ENCODE measurements at regions not wholly inside any gene's neighbourhood (a gene's known extent, or its start where the extent isn't known, plus 50 kb on each side); places are given as distances from the start of the nearest gene placed in this dataset.
"Not testable (repeated sequence)": the region's sequence is repeated elsewhere in the genome, so short reads cannot be mapped to it uniquely, and the experiment has no call there.

GRCh38 chr3:177351206-177351605, 153.9 kb upstream of the TBL1XR1 start:
- peaks cover 31% of the 10 kb centered on the region for H3K4me1 ChIP-seq
- TF ChIP-seq, protein P1, sequence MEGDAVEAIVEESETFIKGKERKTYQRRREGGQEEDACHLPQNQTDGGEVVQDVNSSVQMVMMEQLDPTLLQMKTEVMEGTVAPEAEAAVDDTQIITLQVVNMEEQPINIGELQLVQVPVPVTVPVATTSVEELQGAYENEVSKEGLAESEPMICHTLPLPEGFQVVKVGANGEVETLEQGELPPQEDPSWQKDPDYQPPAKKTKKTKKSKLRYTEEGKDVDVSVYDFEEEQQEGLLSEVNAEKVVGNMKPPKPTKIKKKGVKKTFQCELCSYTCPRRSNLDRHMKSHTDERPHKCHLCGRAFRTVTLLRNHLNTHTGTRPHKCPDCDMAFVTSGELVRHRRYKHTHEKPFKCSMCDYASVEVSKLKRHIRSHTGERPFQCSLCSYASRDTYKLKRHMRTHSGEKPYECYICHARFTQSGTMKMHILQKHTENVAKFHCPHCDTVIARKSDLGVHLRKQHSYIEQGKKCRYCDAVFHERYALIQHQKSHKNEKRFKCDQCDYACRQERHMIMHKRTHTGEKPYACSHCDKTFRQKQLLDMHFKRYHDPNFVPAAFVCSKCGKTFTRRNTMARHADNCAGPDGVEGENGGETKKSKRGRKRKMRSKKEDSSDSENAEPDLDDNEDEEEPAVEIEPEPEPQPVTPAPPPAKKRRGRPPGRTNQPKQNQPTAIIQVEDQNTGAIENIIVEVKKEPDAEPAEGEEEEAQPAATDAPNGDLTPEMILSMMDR (IDR thresholded peaks at IDR 0.05): no peak
- no peaks in the 10 kb centered on the region for H3K36me3 ChIP-seq (ENCODE audit: insufficient read depth in 1 of 2, low read depth in 1 of 2)
- DNase-seq (no peak), ATAC-seq (no peak)
- H3K4me3 ChIP-seq: no peak overlapping the region
- H3K9me3 ChIP-seq: no peaks in the 10 kb centered on the region
- H3K27me3 ChIP-seq (ENCODE audit: insufficient read depth in 3 of 3, low read length in 2 of 3): no peaks in the 10 kb centered on the region
- peak overlapping the region; percentile 81 for H3K27ac ChIP-seq
- 94 to 97% (median 96%) methylated on average over 1 of the region's 1 CpG for WGBS, 3 donors
- intact Hi-C loops (cut with DNase I): no loop called here

DNA sequence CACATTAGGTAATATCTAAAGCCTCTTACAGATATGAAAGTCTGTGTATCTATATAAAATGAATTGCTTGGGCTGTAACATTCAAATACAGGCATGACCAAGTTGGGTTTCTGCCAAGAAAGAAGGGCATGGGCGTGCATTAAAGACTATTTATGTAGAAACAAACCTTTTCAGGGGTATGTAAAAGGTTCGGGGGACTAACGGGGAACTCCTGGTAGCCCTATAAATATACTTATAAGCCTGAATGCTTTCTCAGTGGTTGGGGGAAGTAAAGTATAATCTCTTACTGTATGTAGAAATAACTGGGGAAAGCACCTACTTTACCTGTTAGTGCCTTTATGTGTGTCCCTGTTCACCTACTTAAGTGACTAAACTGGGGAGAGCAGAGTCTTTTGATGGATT, 154.5 kb upstream of the TBL1XR1 start:
- H3K36me3 ChIP-seq (ENCODE audit: insufficient read depth in 1 of 2, low read depth in 1 of 2): no peaks in the 10 kb centered on the region
- WGBS, 3 donors: 85 to 92% (median 90%) methylated on average over 3 of the region's 3 CpGs
- H3K4me3 ChIP-seq: no peak overlapping the region
- DNase-seq (no peak), ATAC-seq (no peak)
- H3K27me3 ChIP-seq (ENCODE audit: insufficient read depth in 3 of 3, low read length in 2 of 3): no peaks in the 10 kb centered on the region
- peak overlapping the region; percentile 81 for H3K27ac ChIP-seq
- TF ChIP-seq, protein P1 (IDR thresholded peaks at IDR 0.05): no peak
- H3K9me3 ChIP-seq: no peaks in the 10 kb centered on the region
- peaks cover 32% of the 10 kb centered on the region for H3K4me1 ChIP-seq
- intact Hi-C loops (cut with DNase I): no loop called here

DNA sequence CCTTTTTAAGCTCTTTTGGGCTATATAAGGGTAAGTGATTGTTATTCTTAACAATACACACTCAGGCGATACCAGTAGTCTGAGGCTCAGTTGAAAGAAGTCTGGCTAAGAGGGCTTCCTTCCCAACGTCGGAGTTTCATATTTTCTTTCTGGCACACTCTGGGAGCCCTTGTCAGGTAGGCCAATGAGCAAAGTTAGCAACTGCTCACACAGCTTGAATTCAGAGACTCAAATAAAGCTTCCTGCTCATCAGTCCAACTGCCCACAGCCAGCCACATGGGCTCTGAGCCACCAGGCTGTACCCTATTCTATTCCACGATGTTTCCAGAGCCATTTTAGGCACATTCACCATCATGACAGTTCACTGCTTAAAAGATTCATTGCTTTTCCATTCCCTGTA, 155.1 kb upstream of the TBL1XR1 start:
- DNase-seq: peak; percentile 28 to 72
- Histone ChIP-seq H3K4me1 (peaks cover 39% of the 10 kb centered on the region), H3K27me3 (ENCODE audit: insufficient read depth in 3 of 3, low read length in 2 of 3) (no peaks in the 10 kb centered on the region), H3K4me3 (no peak overlapping the region), H3K27ac (peak overlapping the region; percentile 81), H3K36me3 (ENCODE audit: insufficient read depth in 1 of 2, low read depth in 1 of 2) (no peaks in the 10 kb centered on the region), H3K9me3 (no peaks in the 10 kb centered on the region)
- peak; percentile 93 to 97 (median 94) for ATAC-seq
- TF ChIP-seq, protein P1 (IDR thresholded peaks at IDR 0.05): no peak
- WGBS, 3 donors: 19 to 30% (median 22%) methylated on average over 4 of the region's 4 CpGs
- intact Hi-C loops (cut with DNase I): no loop called here

DNA sequence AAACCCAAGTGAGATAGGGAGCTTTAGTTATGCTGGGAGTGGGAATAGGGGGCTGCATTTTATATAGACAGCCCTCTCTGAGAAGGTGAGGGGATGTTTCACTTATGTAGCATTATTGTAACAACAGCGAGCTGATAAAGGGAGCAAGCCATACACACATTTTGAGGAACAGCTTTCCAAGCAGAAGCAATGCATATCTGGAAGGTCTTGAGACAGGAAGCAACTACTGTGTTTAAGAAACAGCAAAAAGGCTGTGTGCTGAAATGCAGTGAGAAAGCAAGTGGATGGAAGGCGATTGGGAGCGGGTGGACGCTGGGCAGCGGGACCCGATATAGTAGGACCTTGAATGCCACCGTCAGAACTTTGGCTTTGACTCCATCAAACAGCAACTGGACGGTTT, 155.9 kb upstream of the TBL1XR1 start:
- Histone ChIP-seq H3K9me3 (no peaks in the 10 kb centered on the region), H3K27ac (no peak overlapping the region), H3K36me3 (ENCODE audit: insufficient read depth in 1 of 2, low read depth in 1 of 2) (no peaks in the 10 kb centered on the region), H3K27me3 (ENCODE audit: insufficient read depth in 3 of 3, low read length in 2 of 3) (no peaks in the 10 kb centered on the region), H3K4me1 (peaks cover 46% of the 10 kb centered on the region), H3K4me3 (no peak overlapping the region)
- WGBS, 3 donors: 81 to 96% (median 92%) methylated on average over 8 of the region's 8 CpGs
- intact Hi-C loops (cut with DNase I): no loop called here
- TF ChIP-seq, protein P1 (IDR thresholded peaks at IDR 0.05): no peak
- ATAC-seq: no peak
- DNase-seq: no peak

- H3K9me3 ChIP-seq; intact Hi-C loops (cut with DNase I); H3K27ac ChIP-seq; H3K27me3 ChIP-seq (ENCODE audit: insufficient read depth in 3 of 3, low read length in 2 of 3); ATAC-seq; H3K36me3 ChIP-seq (ENCODE audit: insufficient read depth in 1 of 2, low read depth in 1 of 2); DNase-seq; H3K4me3 ChIP-seq: not testable (repeated sequence)
- H3K4me1 ChIP-seq: peaks cover 53% of the 10 kb centered on the region
- WGBS, 3 donors: 98 to 100% (median 100%) methylated on average over 3 of the region's 3 CpGs
These were observed 156.6 kb upstream of the TBL1XR1 start for GRCh38 chr3:177353879-177354278.
